ENCODE measurements at regions not wholly inside any gene's neighbourhood (a gene's known extent, or its start where the extent isn't known, plus 50 kb on each side); places are given as distances from the start of the nearest gene placed in this dataset.

DNA sequence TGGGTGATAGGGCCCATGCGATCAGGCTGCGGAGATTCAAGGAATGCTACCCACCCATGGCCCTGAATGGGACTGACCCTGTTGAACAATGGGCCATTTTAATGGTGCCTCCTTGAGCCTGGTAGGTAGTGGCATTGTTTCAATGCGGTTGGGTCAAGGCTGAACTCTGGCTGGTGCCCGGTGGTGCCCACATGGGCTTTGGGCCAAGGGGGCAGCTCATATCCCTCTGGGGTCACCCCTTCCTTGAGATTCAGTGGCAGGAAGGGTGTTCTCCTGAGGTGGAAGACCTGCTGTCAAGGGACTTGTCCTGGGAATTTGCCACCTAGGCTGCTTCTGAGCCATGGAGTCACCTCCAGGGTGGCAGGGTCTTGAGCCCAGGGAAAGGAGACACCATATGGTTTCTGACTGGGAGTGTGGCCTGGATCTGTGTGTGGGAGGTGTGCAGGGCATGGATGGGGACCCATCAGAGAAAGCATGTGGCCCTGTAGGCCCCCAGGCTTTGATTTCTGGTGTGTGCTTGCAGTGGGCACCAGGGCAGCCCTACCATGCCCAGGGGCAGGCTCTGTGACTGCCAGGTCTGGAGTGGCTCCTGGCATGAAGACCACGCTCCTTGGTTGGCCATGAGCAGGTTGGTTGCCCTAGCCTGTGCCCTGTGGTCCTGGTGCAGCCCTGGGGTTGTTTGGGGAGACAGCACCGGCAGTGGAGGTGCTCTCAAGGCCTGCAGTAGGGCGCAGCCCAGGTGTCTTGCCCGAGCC is 199.9 kb downstream of the UBE3A start:
- H3K9me3 ChIP-seq, result peaks cover 0 to 99% of the 10 kb centered on the region in 2 donors
- no peak for ATAC-seq
- no peak overlapping the region for H3K4me3 ChIP-seq
- no peak overlapping the region for H3K27ac ChIP-seq
- no peaks in the 10 kb centered on the region for H3K27me3 ChIP-seq
- no peaks in the 10 kb centered on the region for H3K36me3 ChIP-seq
- intact Hi-C loops (cut with DNase I), result no loop called here
- TF ChIP-seq, protein P1, sequence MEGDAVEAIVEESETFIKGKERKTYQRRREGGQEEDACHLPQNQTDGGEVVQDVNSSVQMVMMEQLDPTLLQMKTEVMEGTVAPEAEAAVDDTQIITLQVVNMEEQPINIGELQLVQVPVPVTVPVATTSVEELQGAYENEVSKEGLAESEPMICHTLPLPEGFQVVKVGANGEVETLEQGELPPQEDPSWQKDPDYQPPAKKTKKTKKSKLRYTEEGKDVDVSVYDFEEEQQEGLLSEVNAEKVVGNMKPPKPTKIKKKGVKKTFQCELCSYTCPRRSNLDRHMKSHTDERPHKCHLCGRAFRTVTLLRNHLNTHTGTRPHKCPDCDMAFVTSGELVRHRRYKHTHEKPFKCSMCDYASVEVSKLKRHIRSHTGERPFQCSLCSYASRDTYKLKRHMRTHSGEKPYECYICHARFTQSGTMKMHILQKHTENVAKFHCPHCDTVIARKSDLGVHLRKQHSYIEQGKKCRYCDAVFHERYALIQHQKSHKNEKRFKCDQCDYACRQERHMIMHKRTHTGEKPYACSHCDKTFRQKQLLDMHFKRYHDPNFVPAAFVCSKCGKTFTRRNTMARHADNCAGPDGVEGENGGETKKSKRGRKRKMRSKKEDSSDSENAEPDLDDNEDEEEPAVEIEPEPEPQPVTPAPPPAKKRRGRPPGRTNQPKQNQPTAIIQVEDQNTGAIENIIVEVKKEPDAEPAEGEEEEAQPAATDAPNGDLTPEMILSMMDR (IDR thresholded peaks at IDR 0.05), result no peak
- H3K4me1 ChIP-seq, result no peaks in the 10 kb centered on the region
- DNase-seq, result peak in 2 of 4 donors; percentile 10 to 37

DNA sequence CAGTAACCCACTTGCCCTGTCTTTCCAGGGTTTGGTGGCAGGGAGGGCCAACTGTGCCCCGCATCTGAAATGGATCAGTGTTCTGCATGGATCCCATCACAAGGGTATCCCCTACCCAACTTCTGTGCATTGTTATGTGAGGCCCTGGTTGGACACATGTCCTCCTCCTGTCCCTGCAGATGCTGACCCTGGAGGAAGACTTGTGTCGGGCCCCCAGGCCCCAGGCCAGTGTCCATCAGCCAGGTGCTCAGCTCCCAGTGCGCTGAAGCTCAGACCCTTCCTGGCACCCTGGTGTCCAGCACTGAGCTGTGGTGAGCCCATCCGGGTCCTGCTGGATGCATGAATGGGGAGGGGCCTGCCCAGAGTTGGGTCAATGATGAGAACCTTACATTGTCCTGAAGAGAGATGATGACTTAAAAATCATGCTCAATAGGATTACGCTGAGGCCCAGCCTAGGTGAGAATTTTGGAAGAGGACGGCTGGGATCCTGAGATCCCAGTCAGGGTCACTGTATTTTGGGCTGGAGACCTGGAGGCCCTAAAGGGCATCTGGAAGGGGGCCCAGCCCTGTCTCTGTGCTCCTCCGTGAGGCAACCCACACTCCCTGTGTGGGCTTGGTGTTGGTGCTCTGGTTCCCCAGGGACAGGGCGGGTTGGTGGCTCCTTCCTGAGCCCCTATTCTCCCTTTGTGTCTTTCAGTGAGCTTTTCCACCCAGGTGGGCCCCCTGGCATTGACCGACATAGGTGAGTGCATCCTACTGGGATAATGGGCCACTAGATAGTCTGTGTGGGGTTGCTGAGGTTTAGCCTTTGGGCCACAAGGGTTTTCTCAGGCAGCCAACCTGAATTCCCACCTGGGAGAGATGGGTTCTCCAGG is 199.1 kb downstream of the UBE3A start:
- DNase-seq (peak in 2 of 4 donors; percentile 10 to 39), ATAC-seq (no peak)
- Histone ChIP-seq H3K9me3 (peaks cover 0 to 97% of the 10 kb centered on the region in 2 donors), H3K27me3 (no peaks in the 10 kb centered on the region), H3K36me3 (no peaks in the 10 kb centered on the region), H3K4me1 (no peaks in the 10 kb centered on the region), H3K4me3 (no peak overlapping the region), H3K27ac (no peak overlapping the region)
- TF ChIP-seq, protein P1 (IDR thresholded peaks at IDR 0.05), result no peak
- intact Hi-C loops (cut with DNase I), result loop anchor here in 1 of 2 donors (10.0 kb wide), 1 partner anchor 55 kb away; no protein-coding TSS in a partner anchor

DNA sequence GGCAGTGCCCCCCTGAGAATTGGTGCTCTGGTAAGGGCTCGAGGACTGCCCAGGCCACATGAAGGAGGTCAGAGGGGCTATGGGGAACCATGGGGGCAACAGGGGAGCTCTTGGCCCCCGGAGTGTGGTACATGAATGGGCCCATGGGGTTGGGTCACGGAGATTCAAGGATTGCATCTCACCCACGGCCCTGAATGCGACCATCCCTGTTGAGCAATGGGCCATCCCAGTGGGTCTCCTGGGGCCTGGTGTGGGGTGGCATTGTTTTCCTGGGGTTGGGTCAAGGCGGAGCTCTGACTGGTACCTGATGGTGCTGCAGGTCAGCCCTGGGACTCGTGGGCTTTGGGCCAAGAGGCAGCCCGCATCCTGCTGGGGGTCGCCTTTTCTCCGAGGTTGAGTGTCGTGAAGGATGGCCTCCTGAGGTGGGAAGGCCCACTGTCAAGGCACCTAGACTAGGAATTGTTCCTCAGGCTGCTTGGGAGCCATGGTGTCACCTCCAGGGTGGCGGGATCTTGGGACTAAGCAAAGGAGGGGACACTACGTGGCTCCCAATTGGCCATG is 198.3 kb downstream of the UBE3A start:
- TF ChIP-seq, protein P1 (IDR thresholded peaks at IDR 0.05), result no peak
- intact Hi-C loops (cut with DNase I), result loop anchor here in 1 of 2 donors (10.0 kb wide), 1 partner anchor 56 kb away; no protein-coding TSS in a partner anchor
- Histone ChIP-seq H3K27me3 (no peaks in the 10 kb centered on the region), H3K4me1 (no peaks in the 10 kb centered on the region), H3K9me3 (peaks cover 0 to 98% of the 10 kb centered on the region in 2 donors), H3K27ac (no peak overlapping the region), H3K36me3 (no peaks in the 10 kb centered on the region), H3K4me3 (no peak overlapping the region)
- DNase-seq (peak in 2 of 4 donors; percentile 15 to 26), ATAC-seq (no peak)

DNA sequence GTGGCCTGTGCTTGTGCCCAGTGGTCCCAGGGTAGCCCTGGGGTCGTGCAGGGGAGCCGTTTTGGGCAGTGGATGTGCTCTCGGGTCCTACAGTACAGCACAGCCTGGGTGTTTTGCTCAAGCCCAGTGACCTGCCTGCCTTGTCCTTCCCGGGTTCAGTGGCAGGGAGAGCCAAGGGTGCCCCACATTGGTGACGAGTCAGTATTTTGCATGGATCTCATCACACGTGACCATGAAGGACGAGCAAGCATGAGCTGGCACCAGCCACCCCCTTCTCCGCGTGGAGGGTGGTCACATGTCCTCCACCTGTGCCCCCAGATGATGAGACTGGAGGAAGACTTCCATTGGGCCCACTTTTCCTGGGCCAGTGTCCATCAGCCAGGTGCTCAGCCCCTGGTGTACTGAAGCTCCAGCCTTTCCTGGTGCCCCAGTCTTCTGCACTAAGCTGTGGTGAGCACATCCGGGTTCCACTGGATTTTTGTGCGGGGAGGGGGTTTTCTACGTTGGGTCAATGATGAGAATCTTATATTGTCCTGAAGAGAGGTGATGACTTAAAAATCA is 197.5 kb downstream of the UBE3A start:
- Histone ChIP-seq H3K36me3 (no peaks in the 10 kb centered on the region), H3K9me3 (peaks cover 0 to 98% of the 10 kb centered on the region in 2 donors), H3K4me1 (no peaks in the 10 kb centered on the region), H3K27ac (no peak overlapping the region), H3K27me3 (no peaks in the 10 kb centered on the region), H3K4me3 (no peak overlapping the region)
- DNase-seq (peak in 1 of 4 donors; percentile 26), ATAC-seq (no peak)
- intact Hi-C loops (cut with DNase I), result loop anchor here in 1 of 2 donors (10.0 kb wide), 1 partner anchor 57 kb away; no protein-coding TSS in a partner anchor
- TF ChIP-seq, protein P1 (IDR thresholded peaks at IDR 0.05), result no peak
